ENCODE measurements at regions not wholly inside any gene's neighbourhood (a gene's known extent, or its start where the extent isn't known, plus 50 kb on each side); places are given as distances from the start of the nearest gene placed in this dataset.

- TF ChIP-seq CTCF (IDR thresholded peaks at IDR 0.05), result no peak
- TF ChIP-seq POLR2A (IDR thresholded peaks at IDR 0.05), result no peak
Observed at GRCh38 chr5:26498972-26499371, 539.4 kb downstream of the CDH9 start.

Measured in tibial nerve (tissue), 3 donors.